ENCODE measurements at regions not wholly inside any gene's neighbourhood (a gene's known extent, or its start where the extent isn't known, plus 50 kb on each side); places are given as distances from the start of the nearest gene placed in this dataset.

- Histone ChIP-seq H4K20me1 (ENCODE audit: insufficient read depth) (no peaks in the 10 kb centered on the region), H3K27me3 (ENCODE audit: insufficient read depth, low read depth, low read length) (no peaks in the 10 kb centered on the region), H3F3A (ENCODE audit: insufficient read depth, low read length, poor library complexity, severe bottlenecking) (no peaks in the 10 kb centered on the region), H3K4me2 (ENCODE audit: low read length) (no peak overlapping the region), H3K27ac (ENCODE audit: low read length) (no peak overlapping the region), H3K9ac (ENCODE audit: low read length) (no peak overlapping the region), H3K9me3 (ENCODE audit: low read length) (no peaks in the 10 kb centered on the region), H2AFZ (ENCODE audit: low read depth, low read length) (no peak overlapping the region), H3K4me3 (ENCODE audit: low read length) (no peak overlapping the region), H3K79me2 (replicated peaks; ENCODE audit: insufficient read depth, low read length) (no peaks in the 10 kb centered on the region), H3K36me3 (ENCODE audit: insufficient read depth, low read length) (no peaks in the 10 kb centered on the region), H3K9me2 (ENCODE audit: insufficient read depth, low read length) (no peaks in the 10 kb centered on the region)
- TF ChIP-seq REST (IDR thresholded peaks at IDR 0.05; ENCODE audit: borderline replicate concordance), result no peak
- TF ChIP-seq RAD21 (conservative IDR thresholded peaks at IDR 0.05), result no peak
- TF ChIP-seq EP300 (conservative IDR thresholded peaks at IDR 0.05; ENCODE audit: poor library complexity, severe bottlenecking), result no peak
- TF ChIP-seq EZH2 (IDR thresholded peaks at IDR 0.05; ENCODE audit: borderline replicate concordance, insufficient read depth, low read length, poor library complexity, severe bottlenecking), result no peak
- TF ChIP-seq TAF1 (IDR thresholded peaks at IDR 0.05; ENCODE audit: low read depth), result no peak
- TF ChIP-seq CTCF (IDR thresholded peaks at IDR 0.05; ENCODE audit: poor library complexity, severe bottlenecking), result no peak
- no peak for TF ChIP-seq SMC3 (conservative IDR thresholded peaks at IDR 0.05; ENCODE audit: poor library complexity)
- no peak for TF ChIP-seq MXI1 (conservative IDR thresholded peaks at IDR 0.05; ENCODE audit: poor library complexity, severe bottlenecking)
- TF ChIP-seq POLR2AphosphoS5 (IDR thresholded peaks at IDR 0.05), result no peak
Measured at GRCh38 chr11:116179401-116179800, 593.4 kb downstream of the BUD13 start.

- H3K4me2 ChIP-seq (ENCODE audit: low read length), result no peak overlapping the region
- no peak for TF ChIP-seq MXI1 (conservative IDR thresholded peaks at IDR 0.05; ENCODE audit: poor library complexity, severe bottlenecking)
- no peak for TF ChIP-seq RAD21 (conservative IDR thresholded peaks at IDR 0.05)
- H3K27ac ChIP-seq (ENCODE audit: low read length), result no peak overlapping the region
- H3K36me3 ChIP-seq (ENCODE audit: insufficient read depth, low read length), result no peaks in the 10 kb centered on the region
- H3K9ac ChIP-seq (ENCODE audit: low read length), result no peak overlapping the region
- H3K9me2 ChIP-seq (ENCODE audit: insufficient read depth, low read length), result no peaks in the 10 kb centered on the region
- no peaks in the 10 kb centered on the region for H3K9me3 ChIP-seq (ENCODE audit: low read length)
- no peaks in the 10 kb centered on the region for H3K79me2 ChIP-seq (replicated peaks; ENCODE audit: insufficient read depth, low read length)
- no peak overlapping the region for H3K4me3 ChIP-seq (ENCODE audit: low read length)
- no peaks in the 10 kb centered on the region for H3K27me3 ChIP-seq (ENCODE audit: insufficient read depth, low read depth, low read length)
- H3F3A ChIP-seq (ENCODE audit: insufficient read depth, low read length, poor library complexity, severe bottlenecking), result no peaks in the 10 kb centered on the region
- H2AFZ ChIP-seq (ENCODE audit: low read depth, low read length), result no peak overlapping the region
- no peaks in the 10 kb centered on the region for H4K20me1 ChIP-seq (ENCODE audit: insufficient read depth)
Measured at GRCh38 chr11:116177521-116178210, 595.1 kb downstream of the BUD13 start.

Data from neural cell (in vitro differentiated cells).